ENCODE measurements at regions not wholly inside any gene's neighbourhood (a gene's known extent, or its start where the extent isn't known, plus 50 kb on each side); places are given as distances from the start of the nearest gene placed in this dataset.
"Not testable (repeated sequence)": the region's sequence is repeated elsewhere in the genome, so short reads cannot be mapped to it uniquely, and the experiment has no call there.

- DNase-seq; H3K4me2 ChIP-seq (ENCODE audit: low read length); H3K23ac ChIP-seq (ENCODE audit: low read length); H3K27me3 ChIP-seq (ENCODE audit: insufficient read depth, low read length, poor library complexity); H3K9ac ChIP-seq (ENCODE audit: low read length); H2BK5ac ChIP-seq (ENCODE audit: low read length); H3K27ac ChIP-seq (ENCODE audit: low read depth, low read length); H2BK120ac ChIP-seq (ENCODE audit: low read depth, low read length); H2AK5ac ChIP-seq (ENCODE audit: low read length); H3K79me1 ChIP-seq (ENCODE audit: low read length); H3K79me2 ChIP-seq (ENCODE audit: control insufficient read depth, insufficient read depth, low read length); H3K4me3 ChIP-seq (ENCODE audit: low read length); H3K56ac ChIP-seq (ENCODE audit: low read length); H3K4me1 ChIP-seq (ENCODE audit: control insufficient read depth, low read depth, low read length); H2BK15ac ChIP-seq (replicated peaks; ENCODE audit: low read depth); H4K5ac ChIP-seq (ENCODE audit: low read length); H4K8ac ChIP-seq (ENCODE audit: low read depth, low read length); H3K36me3 ChIP-seq (ENCODE audit: control insufficient read depth, insufficient read depth, low read length); H3K18ac ChIP-seq (ENCODE audit: low read length); H3K4ac ChIP-seq (ENCODE audit: low read depth, low read length): not testable (repeated sequence)
- WGBS (ENCODE audit: extremely low coverage, insufficient coverage, low lambda C conversion rate), result no CpG with 5 or more reads among the region's 5 CpGs
Measured at GRCh38 chr12:33920460-33920859, 101.8 kb upstream of the ALG10 start.

- H3K23ac ChIP-seq (ENCODE audit: low read length), result no peak overlapping the region
- H3K36me3 ChIP-seq (ENCODE audit: control insufficient read depth, insufficient read depth, low read length), result no peaks in the 10 kb centered on the region
- H4K5ac ChIP-seq (ENCODE audit: low read length), result no peak overlapping the region
- no peaks in the 10 kb centered on the region for H3K79me1 ChIP-seq (ENCODE audit: low read length)
- no peak for DNase-seq
- no peak overlapping the region for H3K27ac ChIP-seq (ENCODE audit: low read depth, low read length)
- no peaks in the 10 kb centered on the region for H3K79me2 ChIP-seq (ENCODE audit: control insufficient read depth, insufficient read depth, low read length)
- no peak overlapping the region for H3K18ac ChIP-seq (ENCODE audit: low read length)
- no CpG with 5 or more reads among the region's 3 CpGs for WGBS (ENCODE audit: extremely low coverage, insufficient coverage, low lambda C conversion rate)
- H3K4ac ChIP-seq (ENCODE audit: low read depth, low read length), result no peak overlapping the region
- H2BK15ac ChIP-seq (replicated peaks; ENCODE audit: low read depth), result no peak overlapping the region
- no peaks in the 10 kb centered on the region for H3K4me1 ChIP-seq (ENCODE audit: control insufficient read depth, low read depth, low read length)
- H3K27me3 ChIP-seq (ENCODE audit: insufficient read depth, low read length, poor library complexity), result no peaks in the 10 kb centered on the region
- no peak overlapping the region for H3K56ac ChIP-seq (ENCODE audit: low read length)
- no peak overlapping the region for H3K9ac ChIP-seq (ENCODE audit: low read length)
- H2AK5ac ChIP-seq (ENCODE audit: low read length), result no peak overlapping the region
- H3K4me2 ChIP-seq (ENCODE audit: low read length), result no peak overlapping the region
- no peak overlapping the region for H2BK120ac ChIP-seq (ENCODE audit: low read depth, low read length)
- H3K4me3 ChIP-seq (ENCODE audit: low read length), result no peak overlapping the region
- no peak overlapping the region for H2BK5ac ChIP-seq (ENCODE audit: low read length)
- no peak overlapping the region for H4K8ac ChIP-seq (ENCODE audit: low read depth, low read length)
Measured at GRCh38 chr12:33926095-33926494, 96.2 kb upstream of the ALG10 start.

- not testable (repeated sequence) for H3K9ac ChIP-seq (ENCODE audit: low read length); H3K4me3 ChIP-seq (ENCODE audit: low read length); H4K8ac ChIP-seq (ENCODE audit: low read depth, low read length); H3K4me2 ChIP-seq (ENCODE audit: low read length); H3K23ac ChIP-seq (ENCODE audit: low read length); H3K36me3 ChIP-seq (ENCODE audit: control insufficient read depth, insufficient read depth, low read length); H3K79me1 ChIP-seq (ENCODE audit: low read length); H3K56ac ChIP-seq (ENCODE audit: low read length); H3K27me3 ChIP-seq (ENCODE audit: insufficient read depth, low read length, poor library complexity); H2AK5ac ChIP-seq (ENCODE audit: low read length); H3K27ac ChIP-seq (ENCODE audit: low read depth, low read length); H3K79me2 ChIP-seq (ENCODE audit: control insufficient read depth, insufficient read depth, low read length); H2BK120ac ChIP-seq (ENCODE audit: low read depth, low read length); DNase-seq; H2BK5ac ChIP-seq (ENCODE audit: low read length); H4K5ac ChIP-seq (ENCODE audit: low read length); H3K18ac ChIP-seq (ENCODE audit: low read length); H2BK15ac ChIP-seq (replicated peaks; ENCODE audit: low read depth); H3K4me1 ChIP-seq (ENCODE audit: control insufficient read depth, low read depth, low read length); H3K4ac ChIP-seq (ENCODE audit: low read depth, low read length)
- WGBS (ENCODE audit: extremely low coverage, insufficient coverage, low lambda C conversion rate), result no CpG with 5 or more reads among the region's 1 CpG
Measured at GRCh38 chr12:33937669-33938068, 84.6 kb upstream of the ALG10 start.

- no peaks in the 10 kb centered on the region for H3K79me2 ChIP-seq (ENCODE audit: control insufficient read depth, insufficient read depth, low read length)
- no peaks in the 10 kb centered on the region for H3K27me3 ChIP-seq (ENCODE audit: insufficient read depth, low read length, poor library complexity)
- no peak overlapping the region for H3K4ac ChIP-seq (ENCODE audit: low read depth, low read length)
- H2BK5ac ChIP-seq (ENCODE audit: low read length), result no peak overlapping the region
- H3K18ac ChIP-seq (ENCODE audit: low read length), result no peak overlapping the region
- H3K27ac ChIP-seq (ENCODE audit: low read depth, low read length), result no peak overlapping the region
- no peaks in the 10 kb centered on the region for H3K4me1 ChIP-seq (ENCODE audit: control insufficient read depth, low read depth, low read length)
- peak; percentile 28 for DNase-seq
- no peaks in the 10 kb centered on the region for H3K79me1 ChIP-seq (ENCODE audit: low read length)
- H3K4me2 ChIP-seq (ENCODE audit: low read length), result no peak overlapping the region
- no peak overlapping the region for H4K5ac ChIP-seq (ENCODE audit: low read length)
- no peak overlapping the region for H2BK15ac ChIP-seq (replicated peaks; ENCODE audit: low read depth)
- no peak overlapping the region for H2BK120ac ChIP-seq (ENCODE audit: low read depth, low read length)
- no peak overlapping the region for H3K23ac ChIP-seq (ENCODE audit: low read length)
- no peak overlapping the region for H2AK5ac ChIP-seq (ENCODE audit: low read length)
- no peak overlapping the region for H3K9ac ChIP-seq (ENCODE audit: low read length)
- no peak overlapping the region for H3K4me3 ChIP-seq (ENCODE audit: low read length)
- H3K56ac ChIP-seq (ENCODE audit: low read length), result no peak overlapping the region
- H3K36me3 ChIP-seq (ENCODE audit: control insufficient read depth, insufficient read depth, low read length), result no peaks in the 10 kb centered on the region
- WGBS (ENCODE audit: extremely low coverage, insufficient coverage, low lambda C conversion rate), result no CpG with 5 or more reads among the region's 3 CpGs
- H4K8ac ChIP-seq (ENCODE audit: low read depth, low read length), result no peak overlapping the region
Measured at GRCh38 chr12:33942172-33942571, 80.1 kb upstream of the ALG10 start.

GRCh38 chr12:33944703-33945437 lies 77.4 kb upstream of the ALG10 start:
- Histone ChIP-seq H3K4me2 (ENCODE audit: low read length) (no peak overlapping the region), H3K79me2 (ENCODE audit: control insufficient read depth, insufficient read depth, low read length) (no peaks in the 10 kb centered on the region), H3K79me1 (ENCODE audit: low read length) (no peaks in the 10 kb centered on the region), H3K4me3 (ENCODE audit: low read length) (no peak overlapping the region), H3K36me3 (ENCODE audit: control insufficient read depth, insufficient read depth, low read length) (no peaks in the 10 kb centered on the region), H4K5ac (ENCODE audit: low read length) (no peak overlapping the region), H3K4ac (ENCODE audit: low read depth, low read length) (no peak overlapping the region), H3K4me1 (ENCODE audit: control insufficient read depth, low read depth, low read length) (no peaks in the 10 kb centered on the region), H3K23ac (ENCODE audit: low read length) (no peak overlapping the region), H4K8ac (ENCODE audit: low read depth, low read length) (no peak overlapping the region), H3K27me3 (ENCODE audit: insufficient read depth, low read length, poor library complexity) (no peaks in the 10 kb centered on the region), H2BK120ac (ENCODE audit: low read depth, low read length) (no peak overlapping the region), H3K27ac (ENCODE audit: low read depth, low read length) (no peak overlapping the region), H2AK5ac (ENCODE audit: low read length) (no peak overlapping the region), H3K9ac (ENCODE audit: low read length) (no peak overlapping the region), H2BK15ac (replicated peaks; ENCODE audit: low read depth) (no peak overlapping the region), H3K18ac (ENCODE audit: low read length) (no peak overlapping the region), H2BK5ac (ENCODE audit: low read length) (no peak overlapping the region), H3K56ac (ENCODE audit: low read length) (no peak overlapping the region)
- DNase-seq, result peak; percentile 65
- no CpG with 5 or more reads among the region's 3 CpGs for whole genome bisulfite sequencing (ENCODE audit: extremely low coverage, insufficient coverage, low lambda C conversion rate)

GRCh38 chr12:33945438-33945784 lies 76.9 kb upstream of the ALG10 start:
- no peaks in the 10 kb centered on the region for H3K27me3 ChIP-seq (ENCODE audit: insufficient read depth, low read length, poor library complexity)
- H3K27ac ChIP-seq (ENCODE audit: low read depth, low read length), result no peak overlapping the region
- no peak overlapping the region for H3K56ac ChIP-seq (ENCODE audit: low read length)
- no CpG with 5 or more reads among the region's 6 CpGs for WGBS (ENCODE audit: extremely low coverage, insufficient coverage, low lambda C conversion rate)
- H2BK120ac ChIP-seq (ENCODE audit: low read depth, low read length), result no peak overlapping the region
- DNase-seq, result no peak
- no peak overlapping the region for H3K4me3 ChIP-seq (ENCODE audit: low read length)
- H3K36me3 ChIP-seq (ENCODE audit: control insufficient read depth, insufficient read depth, low read length), result no peaks in the 10 kb centered on the region
- H4K5ac ChIP-seq (ENCODE audit: low read length), result no peak overlapping the region
- no peak overlapping the region for H3K18ac ChIP-seq (ENCODE audit: low read length)
- no peaks in the 10 kb centered on the region for H3K4me1 ChIP-seq (ENCODE audit: control insufficient read depth, low read depth, low read length)
- H4K8ac ChIP-seq (ENCODE audit: low read depth, low read length), result no peak overlapping the region
- no peak overlapping the region for H3K9ac ChIP-seq (ENCODE audit: low read length)
- no peak overlapping the region for H3K23ac ChIP-seq (ENCODE audit: low read length)
- H3K79me2 ChIP-seq (ENCODE audit: control insufficient read depth, insufficient read depth, low read length), result no peaks in the 10 kb centered on the region
- no peak overlapping the region for H2BK5ac ChIP-seq (ENCODE audit: low read length)
- no peak overlapping the region for H2AK5ac ChIP-seq (ENCODE audit: low read length)
- H2BK15ac ChIP-seq (replicated peaks; ENCODE audit: low read depth), result no peak overlapping the region
- no peaks in the 10 kb centered on the region for H3K79me1 ChIP-seq (ENCODE audit: low read length)
- H3K4me2 ChIP-seq (ENCODE audit: low read length), result no peak overlapping the region
- no peak overlapping the region for H3K4ac ChIP-seq (ENCODE audit: low read depth, low read length)

All from mesendoderm (in vitro differentiated cells).